ENCODE measurements at regions not wholly inside any gene's neighbourhood (a gene's known extent, or its start where the extent isn't known, plus 50 kb on each side); places are given as distances from the start of the nearest gene placed in this dataset.

DNA sequence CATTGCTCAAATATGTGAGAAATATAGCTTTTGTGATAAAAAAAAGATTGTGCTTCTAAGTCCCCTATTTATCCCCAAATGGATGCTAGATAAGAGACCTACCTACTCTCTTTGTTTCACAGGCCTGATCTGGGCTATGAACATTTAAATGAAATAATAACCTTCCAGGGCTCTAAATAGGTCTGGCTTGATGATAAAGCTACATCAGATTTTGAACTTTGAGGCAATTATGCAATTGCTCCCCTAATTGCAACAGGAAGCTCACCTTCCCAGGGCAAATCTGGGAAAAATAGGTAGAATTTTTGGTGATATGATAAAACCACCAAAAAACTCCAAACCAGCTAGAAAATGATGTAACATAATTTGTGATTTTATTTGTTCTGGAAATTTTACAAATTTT lies 624.5 kb downstream of the PKHD1 start:
- TF ChIP-seq, protein P1, sequence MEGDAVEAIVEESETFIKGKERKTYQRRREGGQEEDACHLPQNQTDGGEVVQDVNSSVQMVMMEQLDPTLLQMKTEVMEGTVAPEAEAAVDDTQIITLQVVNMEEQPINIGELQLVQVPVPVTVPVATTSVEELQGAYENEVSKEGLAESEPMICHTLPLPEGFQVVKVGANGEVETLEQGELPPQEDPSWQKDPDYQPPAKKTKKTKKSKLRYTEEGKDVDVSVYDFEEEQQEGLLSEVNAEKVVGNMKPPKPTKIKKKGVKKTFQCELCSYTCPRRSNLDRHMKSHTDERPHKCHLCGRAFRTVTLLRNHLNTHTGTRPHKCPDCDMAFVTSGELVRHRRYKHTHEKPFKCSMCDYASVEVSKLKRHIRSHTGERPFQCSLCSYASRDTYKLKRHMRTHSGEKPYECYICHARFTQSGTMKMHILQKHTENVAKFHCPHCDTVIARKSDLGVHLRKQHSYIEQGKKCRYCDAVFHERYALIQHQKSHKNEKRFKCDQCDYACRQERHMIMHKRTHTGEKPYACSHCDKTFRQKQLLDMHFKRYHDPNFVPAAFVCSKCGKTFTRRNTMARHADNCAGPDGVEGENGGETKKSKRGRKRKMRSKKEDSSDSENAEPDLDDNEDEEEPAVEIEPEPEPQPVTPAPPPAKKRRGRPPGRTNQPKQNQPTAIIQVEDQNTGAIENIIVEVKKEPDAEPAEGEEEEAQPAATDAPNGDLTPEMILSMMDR (IDR thresholded peaks at IDR 0.05) = no peak
- TF ChIP-seq EP300 (IDR thresholded peaks at IDR 0.05) = no peak
